PC-9 (cell line): ENCODE measurements at regions not wholly inside any gene's neighbourhood (a gene's known extent, or its start where the extent isn't known, plus 50 kb on each side); places are given as distances from the start of the nearest gene placed in this dataset.

ENCODE experiments used
- EZH2 ChIP-seq: fragments of 200-600 bp; sonication (generic); IDR thresholded peaks from 2 replicates; pipeline ENCODE4 v1.8.0; 2017; ENCODE audit warnings: antibody characterized with exemption, low read depth
- TF ChIP-seq, protein P1 (sequence below): fragments of 200-600 bp; sonication (generic); conservative IDR thresholded peaks from 2 replicates; pipeline ENCODE4 v1.6.1; 2017; ENCODE audit warnings: mixed run types, antibody characterized with exemption, mild to moderate bottlenecking, moderate library complexity

DNA sequence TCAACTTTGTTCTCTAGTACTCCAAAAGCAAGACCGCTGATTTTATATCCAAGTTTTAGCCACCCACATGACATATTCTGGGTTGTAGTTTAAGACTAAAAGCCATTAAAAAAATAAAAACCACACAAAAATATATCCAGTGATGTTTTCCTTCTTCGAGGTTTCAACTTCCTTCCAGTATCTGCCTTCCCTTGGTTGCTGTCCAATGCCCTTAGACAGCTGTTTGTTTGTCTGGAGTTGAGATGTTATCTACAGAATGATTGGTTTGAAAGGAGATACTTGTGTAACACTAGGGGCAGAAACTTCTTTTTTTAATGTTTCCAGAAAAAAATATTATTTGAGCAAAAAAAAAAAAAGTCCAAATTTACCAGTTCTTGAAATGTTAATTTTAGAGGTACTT lies 591.5 kb upstream of the PCDH9 start:
- TF ChIP-seq EZH2 = no peak
- TF ChIP-seq, protein P1, sequence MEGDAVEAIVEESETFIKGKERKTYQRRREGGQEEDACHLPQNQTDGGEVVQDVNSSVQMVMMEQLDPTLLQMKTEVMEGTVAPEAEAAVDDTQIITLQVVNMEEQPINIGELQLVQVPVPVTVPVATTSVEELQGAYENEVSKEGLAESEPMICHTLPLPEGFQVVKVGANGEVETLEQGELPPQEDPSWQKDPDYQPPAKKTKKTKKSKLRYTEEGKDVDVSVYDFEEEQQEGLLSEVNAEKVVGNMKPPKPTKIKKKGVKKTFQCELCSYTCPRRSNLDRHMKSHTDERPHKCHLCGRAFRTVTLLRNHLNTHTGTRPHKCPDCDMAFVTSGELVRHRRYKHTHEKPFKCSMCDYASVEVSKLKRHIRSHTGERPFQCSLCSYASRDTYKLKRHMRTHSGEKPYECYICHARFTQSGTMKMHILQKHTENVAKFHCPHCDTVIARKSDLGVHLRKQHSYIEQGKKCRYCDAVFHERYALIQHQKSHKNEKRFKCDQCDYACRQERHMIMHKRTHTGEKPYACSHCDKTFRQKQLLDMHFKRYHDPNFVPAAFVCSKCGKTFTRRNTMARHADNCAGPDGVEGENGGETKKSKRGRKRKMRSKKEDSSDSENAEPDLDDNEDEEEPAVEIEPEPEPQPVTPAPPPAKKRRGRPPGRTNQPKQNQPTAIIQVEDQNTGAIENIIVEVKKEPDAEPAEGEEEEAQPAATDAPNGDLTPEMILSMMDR = no peak
